Glutamatergic neuron (in vitro differentiated cells): ENCODE measurements at regions not wholly inside any gene's neighbourhood (a gene's known extent, or its start where the extent isn't known, plus 50 kb on each side); places are given as distances from the start of the nearest gene placed in this dataset.

Experiments used
- DNase-seq: peaks from one replicate; pipeline ENCODE4 v3.0.0; 2022
- H3K27ac Mint-ChIP-seq: one replicate; pipeline ENCODE4 v1.8.0; 2020; ENCODE audit warnings: mild to moderate bottlenecking, mixed read lengths, inconsistent platforms; ENCODE audit not compliant: unreplicated experiment
- H3K27me3 Mint-ChIP-seq: one replicate; pipeline ENCODE4 v1.8.0; 2020; ENCODE audit warnings: mild to moderate bottlenecking, moderate library complexity, mixed read lengths, inconsistent platforms; ENCODE audit not compliant: unreplicated experiment
- H3K36me3 Mint-ChIP-seq: one replicate; pipeline ENCODE4 v1.8.0; 2020; ENCODE audit warnings: mild to moderate bottlenecking, mixed read lengths, inconsistent platforms; ENCODE audit not compliant: unreplicated experiment
- H3K4me1 Mint-ChIP-seq: one replicate; pipeline ENCODE4 v1.8.0; 2020; ENCODE audit warnings: mild to moderate bottlenecking, low read depth, mixed read lengths, inconsistent platforms; ENCODE audit not compliant: unreplicated experiment
- H3K4me3 Mint-ChIP-seq: one replicate; pipeline ENCODE4 v1.8.0; 2020; ENCODE audit warnings: mild to moderate bottlenecking, mixed read lengths, inconsistent platforms; ENCODE audit not compliant: unreplicated experiment
- H3K9me3 Mint-ChIP-seq: one replicate; pipeline ENCODE4 v1.8.0; 2020; ENCODE audit warnings: mild to moderate bottlenecking, moderate library complexity, mixed read lengths, inconsistent platforms; ENCODE audit not compliant: unreplicated experiment
- CTCF ChIP-seq: fragments of 200-600 bp; sonication (generic); IDR thresholded peaks from one replicate; pipeline ENCODE4 v1.5.0; 2021; ENCODE audit not compliant: partially characterized antibody, unreplicated experiment

- Mint-ChIP-seq H3K27me3 (no peaks in the 10 kb centered on the region), H3K4me1 (no peaks in the 10 kb centered on the region), H3K9me3 (no peaks in the 10 kb centered on the region), H3K36me3 (no peaks in the 10 kb centered on the region), H3K27ac (no peak overlapping the region), H3K4me3 (no peak overlapping the region)
- no peak for TF ChIP-seq CTCF
- no peak for DNase-seq
Measured at GRCh38 chr1:82598337-82598736, 797.6 kb downstream of the ADGRL2 start.

GRCh38 chr1:82597649-82598048, 796.9 kb downstream of the ADGRL2 start:
- Mint-ChIP-seq H3K27ac (no peak overlapping the region), H3K4me3 (no peak overlapping the region), H3K36me3 (no peaks in the 10 kb centered on the region), H3K27me3 (no peaks in the 10 kb centered on the region), H3K9me3 (no peaks in the 10 kb centered on the region), H3K4me1 (no peaks in the 10 kb centered on the region)
- TF ChIP-seq CTCF: no peak
- no peak for DNase-seq

GRCh38 chr1:82597141-82597540, 796.4 kb downstream of the ADGRL2 start:
- Mint-ChIP-seq H3K9me3 (no peaks in the 10 kb centered on the region), H3K4me1 (no peaks in the 10 kb centered on the region), H3K4me3 (no peak overlapping the region), H3K27ac (no peak overlapping the region), H3K36me3 (no peaks in the 10 kb centered on the region), H3K27me3 (no peaks in the 10 kb centered on the region)
- DNase-seq: no peak
- no peak for TF ChIP-seq CTCF

- Mint-ChIP-seq H3K4me1 (no peaks in the 10 kb centered on the region), H3K27me3 (no peaks in the 10 kb centered on the region), H3K36me3 (no peaks in the 10 kb centered on the region), H3K4me3 (no peak overlapping the region), H3K9me3 (no peaks in the 10 kb centered on the region), H3K27ac (no peak overlapping the region)
- no peak for TF ChIP-seq CTCF
- DNase-seq: no peak
Measured at GRCh38 chr1:82593561-82593960, 792.8 kb downstream of the ADGRL2 start.

- Mint-ChIP-seq H3K4me3 (no peak overlapping the region), H3K9me3 (no peaks in the 10 kb centered on the region), H3K27me3 (no peaks in the 10 kb centered on the region), H3K27ac (no peak overlapping the region), H3K4me1 (no peaks in the 10 kb centered on the region), H3K36me3 (no peaks in the 10 kb centered on the region)
- no peak for DNase-seq
- no peak for TF ChIP-seq CTCF
Measured at GRCh38 chr1:82589588-82589987, 788.9 kb downstream of the ADGRL2 start.
